GM10266 (cell line): ENCODE measurements at regions not wholly inside any gene's neighbourhood (a gene's known extent, or its start where the extent isn't known, plus 50 kb on each side); places are given as distances from the start of the nearest gene placed in this dataset.
A peak's percentile ranks its signal among the peaks of the same experiment; 100 is the strongest.

Source experiments
- DNase-seq: peaks from one replicate; pipeline ENCODE4 v3.0.0; 2012; ENCODE audit errors: extremely low spot score
- TF ChIP-seq, protein P1 (sequence below): IDR thresholded peaks from 2 replicates; pipeline ENCODE4 v1.5.1; 2012; ENCODE audit warnings: mild to moderate bottlenecking, low read depth; ENCODE audit not compliant: control insufficient read depth, insufficient read depth; ENCODE audit errors: missing control alignments

DNA sequence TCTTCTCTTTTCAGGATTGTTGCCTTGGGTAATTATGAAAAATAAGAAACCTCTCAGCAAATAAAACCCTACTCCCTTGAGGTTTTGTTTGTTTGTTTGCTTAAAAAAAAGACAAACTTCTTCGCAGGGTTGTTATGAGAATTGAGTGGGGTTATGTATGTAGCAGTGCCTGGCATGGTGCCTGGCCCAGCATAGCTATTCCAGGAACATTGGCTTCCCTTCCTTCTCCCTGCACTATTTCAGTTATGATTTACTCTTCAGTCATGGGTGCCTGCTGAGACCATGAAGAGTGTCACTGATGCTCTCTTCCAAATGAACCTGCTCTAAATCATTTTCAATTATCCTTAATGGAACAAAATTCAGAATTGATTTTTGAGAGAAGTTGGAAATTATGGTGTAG, 283.5 kb upstream of the ROPN1 start:
- TF ChIP-seq, protein P1, sequence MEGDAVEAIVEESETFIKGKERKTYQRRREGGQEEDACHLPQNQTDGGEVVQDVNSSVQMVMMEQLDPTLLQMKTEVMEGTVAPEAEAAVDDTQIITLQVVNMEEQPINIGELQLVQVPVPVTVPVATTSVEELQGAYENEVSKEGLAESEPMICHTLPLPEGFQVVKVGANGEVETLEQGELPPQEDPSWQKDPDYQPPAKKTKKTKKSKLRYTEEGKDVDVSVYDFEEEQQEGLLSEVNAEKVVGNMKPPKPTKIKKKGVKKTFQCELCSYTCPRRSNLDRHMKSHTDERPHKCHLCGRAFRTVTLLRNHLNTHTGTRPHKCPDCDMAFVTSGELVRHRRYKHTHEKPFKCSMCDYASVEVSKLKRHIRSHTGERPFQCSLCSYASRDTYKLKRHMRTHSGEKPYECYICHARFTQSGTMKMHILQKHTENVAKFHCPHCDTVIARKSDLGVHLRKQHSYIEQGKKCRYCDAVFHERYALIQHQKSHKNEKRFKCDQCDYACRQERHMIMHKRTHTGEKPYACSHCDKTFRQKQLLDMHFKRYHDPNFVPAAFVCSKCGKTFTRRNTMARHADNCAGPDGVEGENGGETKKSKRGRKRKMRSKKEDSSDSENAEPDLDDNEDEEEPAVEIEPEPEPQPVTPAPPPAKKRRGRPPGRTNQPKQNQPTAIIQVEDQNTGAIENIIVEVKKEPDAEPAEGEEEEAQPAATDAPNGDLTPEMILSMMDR = no peak
- no peak for DNase-seq

DNA sequence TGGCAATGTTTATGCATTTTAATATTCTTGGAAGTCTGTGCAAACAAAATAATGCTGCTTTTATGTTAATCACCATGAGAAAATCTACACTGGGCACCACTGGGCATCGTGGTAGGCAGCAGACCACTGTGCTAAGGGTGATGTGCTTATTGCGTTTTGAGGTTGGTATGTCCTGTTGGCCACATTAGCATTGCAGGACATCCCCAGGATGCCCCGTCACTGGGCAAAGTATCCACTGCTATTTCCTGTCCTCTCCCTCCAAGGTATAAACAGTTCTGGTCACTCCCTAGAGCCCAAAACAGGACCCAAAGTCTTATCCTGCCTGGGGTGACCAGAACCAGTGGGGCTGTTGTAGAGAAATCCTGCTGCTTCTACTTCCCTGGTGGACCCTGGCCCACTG, 284.2 kb upstream of the ROPN1 start:
- no peak for DNase-seq
- TF ChIP-seq, protein P1 = no peak

DNA sequence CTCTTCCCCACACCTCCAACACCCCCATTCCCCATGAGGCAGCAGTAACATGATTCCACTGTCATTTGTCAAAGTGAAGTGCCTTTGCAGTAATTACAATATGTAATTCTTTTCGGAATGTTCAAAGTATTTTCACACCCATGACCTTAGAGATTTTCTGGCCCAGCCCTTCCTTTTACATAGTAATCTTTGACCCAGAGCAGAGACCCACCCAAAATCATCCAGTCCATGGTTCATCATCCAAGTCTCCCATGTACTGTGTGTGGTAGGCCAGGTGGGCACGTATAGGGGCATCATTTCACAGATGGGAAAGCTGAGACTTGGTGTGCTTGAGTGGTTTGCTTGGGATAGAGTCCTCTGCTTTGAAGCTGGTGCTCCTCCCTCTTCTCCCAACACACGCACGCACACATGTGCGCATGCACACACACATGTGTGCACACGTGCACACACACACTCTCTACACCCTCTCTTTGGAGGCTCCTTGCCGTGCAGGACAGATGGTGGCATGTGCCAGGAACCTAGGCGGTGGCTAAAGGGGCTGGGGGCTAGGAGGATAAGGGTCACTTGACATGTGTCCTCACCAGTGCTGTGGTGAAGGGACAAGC, 284.7 kb upstream of the ROPN1 start:
- TF ChIP-seq, protein P1 = no peak
- DNase-seq = no peak

DNA sequence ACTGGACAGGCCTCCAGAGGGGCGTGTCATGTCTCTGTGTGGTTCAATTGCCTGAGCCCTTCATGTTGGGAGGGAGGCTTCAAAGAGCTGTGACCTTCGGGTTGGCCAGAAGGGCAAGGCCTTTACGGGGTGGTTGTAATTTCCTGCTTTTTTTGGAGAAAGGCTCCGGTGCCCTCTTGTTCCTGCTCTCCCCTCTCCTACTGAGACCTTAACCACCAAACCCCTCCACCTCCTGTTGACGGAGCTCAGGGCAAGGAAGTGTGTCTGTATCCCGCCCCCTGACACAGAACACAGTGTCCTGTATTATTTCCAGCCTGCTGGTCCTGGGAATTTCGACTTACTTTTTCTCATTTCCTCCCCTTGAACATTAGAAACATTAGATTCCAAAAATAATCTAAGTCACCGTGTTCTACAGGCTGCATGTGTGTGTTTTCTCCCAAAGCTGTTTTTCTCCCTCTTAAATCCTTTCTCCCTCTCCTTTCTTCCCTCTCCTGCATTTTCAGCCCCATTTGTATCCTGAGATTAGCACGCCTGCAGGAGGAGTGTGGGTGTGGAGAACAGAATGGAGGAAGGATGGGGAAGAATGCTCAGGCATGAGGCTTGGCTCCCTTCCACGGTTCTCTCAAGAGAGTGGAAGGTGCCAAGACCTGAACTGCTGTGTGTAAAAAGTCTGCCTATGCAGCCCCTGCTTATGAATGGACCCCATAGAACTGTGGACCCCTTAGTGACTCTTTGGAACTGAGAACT, 285.4 kb upstream of the ROPN1 start:
- DNase-seq = no peak
- TF ChIP-seq, protein P1 = no peak

DNA sequence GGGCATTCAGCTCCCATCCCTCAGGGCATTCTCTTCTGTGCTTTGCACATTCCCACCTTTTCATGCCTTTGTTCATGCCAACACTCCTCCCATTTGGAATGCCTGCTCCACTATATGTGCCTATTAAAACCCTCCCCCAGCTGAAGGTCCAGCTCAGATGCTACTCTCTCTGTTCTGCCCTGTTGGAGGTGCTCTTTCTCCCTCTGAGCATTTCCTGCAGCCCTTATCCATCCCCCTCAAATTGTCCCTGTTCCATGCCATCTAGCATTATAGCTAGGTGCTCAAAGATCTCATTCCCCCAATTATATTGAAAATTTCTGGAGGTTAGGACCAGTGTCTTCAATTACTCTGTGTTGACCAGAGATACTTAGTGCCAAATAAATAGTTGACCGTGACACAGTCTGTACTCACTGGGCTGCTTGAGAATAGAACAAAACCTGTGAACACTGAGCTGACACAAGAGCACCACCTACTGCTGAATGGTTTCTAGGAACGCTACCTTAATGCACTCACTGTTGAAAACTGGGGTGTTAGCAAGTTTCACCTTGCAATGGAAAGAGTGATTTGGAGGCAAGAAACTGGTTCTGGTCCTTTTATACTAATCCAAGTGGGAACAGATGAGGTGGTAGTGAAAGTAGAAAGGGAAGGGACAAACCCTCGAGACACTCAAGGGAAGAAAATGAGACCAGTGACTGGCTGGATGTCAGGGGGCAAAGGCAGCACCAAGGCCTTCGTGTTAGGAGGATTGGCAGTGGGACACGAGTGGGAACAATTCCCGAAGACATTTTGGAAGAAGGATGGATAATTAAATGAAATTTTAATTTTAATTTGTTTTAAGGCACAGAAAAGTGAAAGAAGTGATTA, 289.8 kb upstream of the ROPN1 start:
- TF ChIP-seq, protein P1 = peak; percentile 35
- peak; percentile 41 for DNase-seq

DNA sequence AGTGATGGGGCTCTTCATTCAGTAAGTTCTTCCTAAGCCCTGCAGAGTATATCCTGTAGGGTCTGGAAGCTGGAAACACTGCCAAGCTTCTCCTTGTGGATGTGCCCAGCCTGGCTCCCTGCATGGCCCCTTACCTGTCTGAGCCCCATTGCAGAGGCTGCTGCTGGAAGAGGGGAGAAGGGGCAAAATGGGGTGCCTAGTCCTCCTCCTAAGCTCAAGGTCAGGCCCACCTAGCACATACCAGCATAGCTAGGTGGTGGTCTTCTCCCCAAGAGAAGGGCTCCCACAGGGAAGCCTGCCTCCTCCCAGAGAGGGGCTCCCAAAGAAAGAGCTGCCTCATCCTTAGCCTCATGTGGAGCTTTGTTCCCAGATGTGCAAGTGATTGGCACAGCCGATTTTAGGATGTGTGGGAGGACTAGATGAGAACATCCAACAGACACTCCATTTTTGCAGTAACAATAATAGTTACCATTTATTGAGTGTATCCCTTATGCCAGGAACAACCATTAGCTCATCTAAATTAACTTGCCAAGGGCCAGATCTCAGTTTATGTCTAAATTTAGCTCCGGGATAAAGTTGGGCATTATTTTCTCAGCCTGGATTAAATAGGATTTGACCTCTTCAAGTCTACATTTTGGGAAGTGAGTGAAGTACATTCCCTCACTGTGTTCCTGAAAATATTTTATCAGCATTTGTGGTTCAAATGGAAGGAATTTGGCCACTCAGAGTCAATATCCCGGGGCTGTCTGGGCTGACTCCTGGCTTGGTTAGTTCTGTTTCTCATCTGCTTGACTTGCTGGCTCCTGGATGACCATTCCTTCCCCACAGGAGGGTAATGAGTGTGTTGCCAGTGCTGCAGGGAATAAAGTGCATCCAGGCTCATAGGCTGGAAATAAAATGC, 291.1 kb upstream of the ROPN1 start:
- TF ChIP-seq, protein P1 = no peak

More for the DNA sequence above, 291.1 kb upstream of the ROPN1 start:
- no peak for DNase-seq
